ENCODE measurements at regions not wholly inside any gene's neighbourhood (a gene's known extent, or its start where the extent isn't known, plus 50 kb on each side); places are given as distances from the start of the nearest gene placed in this dataset.
"Not testable (repeated sequence)": the region's sequence is repeated elsewhere in the genome, so short reads cannot be mapped to it uniquely, and the experiment has no call there.

GRCh38 chr9:85444243-85444642 lies 297.5 kb downstream of the AGTPBP1 start:
- no peak for DNase-seq (ENCODE audit: extremely low read depth, low read depth)
- H3K4me3 ChIP-seq (replicated peaks; ENCODE audit: low read depth, low read length), result no peak overlapping the region
- TF ChIP-seq CTCF (IDR thresholded peaks at IDR 0.05; ENCODE audit: low read depth, low read length, missing control alignments), result no peak

GRCh38 chr9:85443190-85443598 lies 298.6 kb downstream of the AGTPBP1 start:
- DNase-seq (ENCODE audit: extremely low read depth, low read depth), result no peak
- no peak overlapping the region for H3K4me3 ChIP-seq (replicated peaks; ENCODE audit: low read depth, low read length)
- no peak for TF ChIP-seq CTCF (IDR thresholded peaks at IDR 0.05; ENCODE audit: low read depth, low read length, missing control alignments)

- no peak for TF ChIP-seq CTCF (IDR thresholded peaks at IDR 0.05; ENCODE audit: low read depth, low read length, missing control alignments)
- H3K4me3 ChIP-seq (replicated peaks; ENCODE audit: low read depth, low read length), result no peak overlapping the region
- no peak for DNase-seq (ENCODE audit: extremely low read depth, low read depth)
These were observed 302.0 kb downstream of the AGTPBP1 start for GRCh38 chr9:85439791-85440190.

- H3K4me3 ChIP-seq (replicated peaks; ENCODE audit: low read depth, low read length); DNase-seq (ENCODE audit: extremely low read depth, low read depth): not testable (repeated sequence)
These were observed 307.8 kb downstream of the AGTPBP1 start for GRCh38 chr9:85433956-85434355.

- not testable (repeated sequence) for DNase-seq (ENCODE audit: extremely low read depth, low read depth); H3K4me3 ChIP-seq (replicated peaks; ENCODE audit: low read depth, low read length)
These were observed 308.2 kb downstream of the AGTPBP1 start for GRCh38 chr9:85433551-85433950.

- DNase-seq (ENCODE audit: extremely low read depth, low read depth), result no peak
- no peak for TF ChIP-seq CTCF (IDR thresholded peaks at IDR 0.05; ENCODE audit: low read depth, low read length, missing control alignments)
- no peak overlapping the region for H3K4me3 ChIP-seq (replicated peaks; ENCODE audit: low read depth, low read length)
These were observed 308.7 kb downstream of the AGTPBP1 start for GRCh38 chr9:85433046-85433445.

GRCh38 chr9:85432599-85432998 lies 309.2 kb downstream of the AGTPBP1 start:
- DNase-seq (ENCODE audit: extremely low read depth, low read depth), result no peak
- no peak for TF ChIP-seq CTCF (IDR thresholded peaks at IDR 0.05; ENCODE audit: low read depth, low read length, missing control alignments)
- H3K4me3 ChIP-seq (replicated peaks; ENCODE audit: low read depth, low read length), result no peak overlapping the region

- no peak for TF ChIP-seq CTCF (IDR thresholded peaks at IDR 0.05; ENCODE audit: low read depth, low read length, missing control alignments)
- no peak for DNase-seq (ENCODE audit: extremely low read depth, low read depth)
- H3K4me3 ChIP-seq (replicated peaks; ENCODE audit: low read depth, low read length), result no peak overlapping the region
These were observed 310.2 kb downstream of the AGTPBP1 start for GRCh38 chr9:85431339-85432102.

Data from HFF-Myc (cell line).